ENCODE measurements at regions not wholly inside any gene's neighbourhood (a gene's known extent, or its start where the extent isn't known, plus 50 kb on each side); places are given as distances from the start of the nearest gene placed in this dataset.

- TF ChIP-seq POLR2AphosphoS5 (IDR thresholded peaks at IDR 0.05; ENCODE audit: low read depth, low read length) (no peak), POLR2A (IDR thresholded peaks at IDR 0.05; ENCODE audit: low read depth, low read length) (no peak), TAF1 (IDR thresholded peaks at IDR 0.05; ENCODE audit: low read depth, low read length) (no peak), POU2F2 (IDR thresholded peaks at IDR 0.05; ENCODE audit: low read depth, low read length) (no peak), SPI1 (IDR thresholded peaks at IDR 0.05; ENCODE audit: low read depth, low read length) (no peak), PAX5 (IDR thresholded peaks at IDR 0.05; ENCODE audit: insufficient read depth, low read length, severe bottlenecking) (no peak)
Observed at GRCh38 chr2:21451403-21451802, 327.6 kb downstream of the TDRD15 start.
